Stimulated activated effector memory CD8-positive, alpha-beta T cell treated with anti-CD3 and anti-CD28 coated beads, Interleukin-12 subunit alpha, Interleukin-12 subunit beta, amount 100 ng/mL, for 72 hours (primary cell): ENCODE measurements at regions not wholly inside any gene's neighbourhood (a gene's known extent, or its start where the extent isn't known, plus 50 kb on each side); places are given as distances from the start of the nearest gene placed in this dataset.
"Not testable (repeated sequence)": the region's sequence is repeated elsewhere in the genome, so short reads cannot be mapped to it uniquely, and the experiment has no call there.

Source experiments
- ATAC-seq: fragments of 150-1000 bp; cut with Tn5 transposase; 2 replicates; pipeline ENCODE4 v1.10.0; 2021
- DNase-seq, 2 donors: peaks; one replicate each; pipeline ENCODE4 v3.0.0; 2021 to 2022; ENCODE audit warnings: low spot score in 2 of 2
- H3K27ac Mint-ChIP-seq: one replicate; pipeline ENCODE4 v1.8.0; 2022; ENCODE audit warnings: mild to moderate bottlenecking, mixed read lengths
- H3K36me3 Mint-ChIP-seq: one replicate; pipeline ENCODE4 v1.8.0; 2022; ENCODE audit warnings: mild to moderate bottlenecking, mixed read lengths
- H3K4me1 Mint-ChIP-seq: one replicate; pipeline ENCODE4 v1.8.0; 2022; ENCODE audit warnings: mixed read lengths
- H3K4me3 Mint-ChIP-seq: one replicate; pipeline ENCODE4 v1.8.0; 2022; ENCODE audit warnings: mild to moderate bottlenecking, mixed read lengths
- H3K9me3 Mint-ChIP-seq: one replicate; pipeline ENCODE4 v1.8.0; 2022; ENCODE audit warnings: mixed read lengths

GRCh38 chr1:66424530-66424929 lies 109.4 kb upstream of the SGIP1 start:
- not testable (repeated sequence) for H3K27ac Mint-ChIP-seq, H3K36me3 Mint-ChIP-seq, DNase-seq, H3K9me3 Mint-ChIP-seq, H3K4me3 Mint-ChIP-seq, H3K4me1 Mint-ChIP-seq, ATAC-seq

- Mint-ChIP-seq H3K27ac (no peak overlapping the region), H3K4me3 (no peak overlapping the region), H3K4me1 (peaks cover 10% of the 10 kb centered on the region), H3K36me3 (no peaks in the 10 kb centered on the region), H3K9me3 (peaks cover 17% of the 10 kb centered on the region)
- DNase-seq (no peak), ATAC-seq (peak; percentile 49)
These were observed 107.6 kb upstream of the SGIP1 start for GRCh38 chr1:66426239-66426853.

- H3K4me1 Mint-ChIP-seq, ATAC-seq, DNase-seq, H3K27ac Mint-ChIP-seq, H3K36me3 Mint-ChIP-seq, H3K4me3 Mint-ChIP-seq: not testable (repeated sequence)
- peaks cover 24% of the 10 kb centered on the region for H3K9me3 Mint-ChIP-seq
These were observed 103.1 kb upstream of the SGIP1 start for GRCh38 chr1:66430815-66431214.

GRCh38 chr1:66431999-66432398 lies 102.0 kb upstream of the SGIP1 start:
- Mint-ChIP-seq H3K4me1 (peaks cover 10% of the 10 kb centered on the region), H3K36me3 (no peaks in the 10 kb centered on the region), H3K4me3 (no peak overlapping the region), H3K9me3 (peaks cover 24% of the 10 kb centered on the region), H3K27ac (no peak overlapping the region)
- ATAC-seq: no peak
- no peak for DNase-seq

- Mint-ChIP-seq H3K36me3 (no peaks in the 10 kb centered on the region), H3K27ac (no peak overlapping the region), H3K4me3 (no peak overlapping the region), H3K4me1 (peaks cover 21% of the 10 kb centered on the region), H3K9me3 (peaks cover 24% of the 10 kb centered on the region)
- ATAC-seq (no peak), DNase-seq (no peak)
These were observed 100.3 kb upstream of the SGIP1 start for GRCh38 chr1:66433611-66434010.

GRCh38 chr1:66434096-66434495 lies 99.9 kb upstream of the SGIP1 start:
- Mint-ChIP-seq H3K36me3 (no peaks in the 10 kb centered on the region), H3K4me3 (no peak overlapping the region), H3K4me1 (peaks cover 26% of the 10 kb centered on the region), H3K9me3 (peaks cover 22% of the 10 kb centered on the region), H3K27ac (no peak overlapping the region)
- no peak for ATAC-seq
- DNase-seq: no peak

GRCh38 chr1:66435541-66435940 lies 98.4 kb upstream of the SGIP1 start:
- Mint-ChIP-seq H3K36me3 (no peaks in the 10 kb centered on the region), H3K4me3 (no peak overlapping the region), H3K27ac (no peak overlapping the region), H3K4me1 (peaks cover 35% of the 10 kb centered on the region), H3K9me3 (peaks cover 14% of the 10 kb centered on the region)
- DNase-seq (no peak), ATAC-seq (no peak)

GRCh38 chr1:66436378-66437135 lies 97.4 kb upstream of the SGIP1 start:
- DNase-seq (peak; percentile 33 to 73), ATAC-seq (peak; percentile 100)
- H3K36me3 Mint-ChIP-seq: no peaks in the 10 kb centered on the region
- no peak overlapping the region for H3K27ac Mint-ChIP-seq
- H3K9me3 Mint-ChIP-seq: peaks cover 5% of the 10 kb centered on the region
- no peak overlapping the region for H3K4me3 Mint-ChIP-seq
- peaks cover 35% of the 10 kb centered on the region for H3K4me1 Mint-ChIP-seq

GRCh38 chr1:66437136-66437401 lies 96.9 kb upstream of the SGIP1 start:
- no peak for ATAC-seq
- Mint-ChIP-seq H3K36me3 (no peaks in the 10 kb centered on the region), H3K9me3 (peaks cover 4% of the 10 kb centered on the region), H3K4me1 (peaks cover 35% of the 10 kb centered on the region), H3K4me3 (no peak overlapping the region), H3K27ac (no peak overlapping the region)
- no peak for DNase-seq

- peaks cover 35% of the 10 kb centered on the region for H3K4me1 Mint-ChIP-seq
- H3K9me3 Mint-ChIP-seq: no peaks in the 10 kb centered on the region
- peak overlapping the region; percentile 78 for H3K27ac Mint-ChIP-seq
- H3K4me3 Mint-ChIP-seq: peak overlapping the region; percentile 37
- DNase-seq: no peak
- no peaks in the 10 kb centered on the region for H3K36me3 Mint-ChIP-seq
- no peak for ATAC-seq
These were observed 95.9 kb upstream of the SGIP1 start for GRCh38 chr1:66438062-66438461.

- H3K36me3 Mint-ChIP-seq: no peaks in the 10 kb centered on the region
- H3K9me3 Mint-ChIP-seq: no peaks in the 10 kb centered on the region
- H3K4me3 Mint-ChIP-seq: peak overlapping the region; percentile 37
- H3K27ac Mint-ChIP-seq: peak overlapping the region; percentile 78
- peaks cover 37% of the 10 kb centered on the region for H3K4me1 Mint-ChIP-seq
- ATAC-seq (no peak), DNase-seq (no peak)
These were observed 95.5 kb upstream of the SGIP1 start for GRCh38 chr1:66438501-66438900.

- peak overlapping the region; percentile 37 for H3K4me3 Mint-ChIP-seq
- peak overlapping the region; percentile 78 for H3K27ac Mint-ChIP-seq
- no peaks in the 10 kb centered on the region for H3K9me3 Mint-ChIP-seq
- ATAC-seq: peak; percentile 14
- no peak for DNase-seq
- H3K36me3 Mint-ChIP-seq: peaks cover under 1% of the 10 kb centered on the region
- H3K4me1 Mint-ChIP-seq: peaks cover 44% of the 10 kb centered on the region
These were observed 94.8 kb upstream of the SGIP1 start for GRCh38 chr1:66439031-66439740.

- ATAC-seq (no peak), DNase-seq (no peak)
- Mint-ChIP-seq H3K4me1 (peaks cover 44% of the 10 kb centered on the region), H3K9me3 (no peaks in the 10 kb centered on the region), H3K27ac (no peak overlapping the region), H3K36me3 (peaks cover 5% of the 10 kb centered on the region), H3K4me3 (no peak overlapping the region)
These were observed 90.2 kb upstream of the SGIP1 start for GRCh38 chr1:66443793-66444192.

- Mint-ChIP-seq H3K27ac (peak overlapping the region; percentile 93), H3K9me3 (no peaks in the 10 kb centered on the region), H3K4me3 (peak overlapping the region; percentile 73), H3K36me3 (peaks cover 5% of the 10 kb centered on the region), H3K4me1 (peaks cover 37% of the 10 kb centered on the region)
- ATAC-seq: no peak
- DNase-seq: no peak
These were observed 89.3 kb upstream of the SGIP1 start for GRCh38 chr1:66444438-66445265.

- ATAC-seq (peak; percentile 95), DNase-seq (peak; percentile 17 to 69)
- Mint-ChIP-seq H3K4me3 (peak overlapping the region; percentile 73), H3K27ac (peak overlapping the region; percentile 93), H3K36me3 (peaks cover 5% of the 10 kb centered on the region), H3K9me3 (no peaks in the 10 kb centered on the region), H3K4me1 (peaks cover 32% of the 10 kb centered on the region)
These were observed 88.3 kb upstream of the SGIP1 start for GRCh38 chr1:66445492-66446181.
